NCI-H446 (cell line): ENCODE measurements at regions not wholly inside any gene's neighbourhood (a gene's known extent, or its start where the extent isn't known, plus 50 kb on each side); places are given as distances from the start of the nearest gene placed in this dataset.
"Not testable (repeated sequence)": the region's sequence is repeated elsewhere in the genome, so short reads cannot be mapped to it uniquely, and the experiment has no call there.

Experiments
- DNase-seq, 2 experiments: peaks; one replicate each; lab custom pipeline; 2025; lab: John Stamatoyannopoulos, UW

GRCh38 chr5:52255308-52255707 lies 532.4 kb upstream of the ITGA1 start:
- DNase-seq = no peak

GRCh38 chr5:52262844-52263243 lies 524.9 kb upstream of the ITGA1 start:
- DNase-seq = no peak

- DNase-seq = peak in 1 of 2 experiments; percentile 12
Measured at GRCh38 chr5:52269401-52269800, 518.3 kb upstream of the ITGA1 start.

GRCh38 chr5:52269859-52270258 lies 517.9 kb upstream of the ITGA1 start:
- no peak for DNase-seq

- DNase-seq = no peak
Measured at GRCh38 chr5:52275639-52276038, 512.1 kb upstream of the ITGA1 start.

GRCh38 chr5:52277101-52277500 lies 510.6 kb upstream of the ITGA1 start:
- DNase-seq = no peak

GRCh38 chr5:52282647-52283046 lies 505.1 kb upstream of the ITGA1 start:
- no peak for DNase-seq

- peak; percentile 61 to 81 for DNase-seq
Measured at GRCh38 chr5:52283221-52283620, 504.5 kb upstream of the ITGA1 start.

- DNase-seq = no peak
Measured at GRCh38 chr5:52300703-52301372, 486.9 kb upstream of the ITGA1 start.

GRCh38 chr5:52304816-52305215 lies 482.9 kb upstream of the ITGA1 start:
- DNase-seq = not testable (repeated sequence)

- DNase-seq = no peak
Measured at GRCh38 chr5:52328220-52328806, 459.4 kb upstream of the ITGA1 start.

- DNase-seq = no peak
Measured at GRCh38 chr5:52331725-52332124, 456.0 kb upstream of the ITGA1 start.

- no peak for DNase-seq
Measured at GRCh38 chr5:52334367-52334766, 453.3 kb upstream of the ITGA1 start.

GRCh38 chr5:52339285-52339684 lies 448.4 kb upstream of the ITGA1 start:
- no peak for DNase-seq

GRCh38 chr5:52342361-52342760 lies 445.4 kb upstream of the ITGA1 start:
- peak in 1 of 2 experiments; percentile 69 for DNase-seq

GRCh38 chr5:52356311-52356918 lies 431.3 kb upstream of the ITGA1 start:
- peak; percentile 28 to 55 for DNase-seq

- DNase-seq = no peak
Measured at GRCh38 chr5:52359261-52359660, 428.5 kb upstream of the ITGA1 start.

GRCh38 chr5:52360985-52361384 lies 426.7 kb upstream of the ITGA1 start:
- DNase-seq = no peak

- DNase-seq = no peak
Measured at GRCh38 chr5:52374286-52374685, 413.4 kb upstream of the ITGA1 start.

- DNase-seq = no peak
Measured at GRCh38 chr5:52375969-52376368, 411.7 kb upstream of the ITGA1 start.

GRCh38 chr5:52376592-52376991 lies 411.1 kb upstream of the ITGA1 start:
- DNase-seq = no peak

GRCh38 chr5:52378237-52378636 lies 409.5 kb upstream of the ITGA1 start:
- no peak for DNase-seq

GRCh38 chr5:52388349-52388748 lies 399.4 kb upstream of the ITGA1 start:
- DNase-seq = no peak

GRCh38 chr5:52392321-52392720 lies 395.4 kb upstream of the ITGA1 start:
- DNase-seq = peak; percentile 66 to 80
